H1 (cell line): ENCODE measurements at regions not wholly inside any gene's neighbourhood (a gene's known extent, or its start where the extent isn't known, plus 50 kb on each side); places are given as distances from the start of the nearest gene placed in this dataset.

Experiments used
- CBX8 ChIP-seq: fragments of 300-800, 300-1000 bp; sonication (generic); IDR thresholded peaks from 2 replicates; pipeline ENCODE4 v1.7.1; 2016; ENCODE audit warnings: low read depth, low read length, borderline replicate concordance
- JUND ChIP-seq: IDR thresholded peaks from 2 replicates; pipeline ENCODE4 v1.6.1; 2011; ENCODE audit warnings: mild to moderate bottlenecking, improper control_type of control experiment, low read length
- KDM5A ChIP-seq: fragments of 200-600 bp; IDR thresholded peaks from 2 replicates; pipeline ENCODE4 v1.7.1; 2012; ENCODE audit warnings: mild to moderate bottlenecking, low read length, inconsistent platforms, mixed read lengths
- RBBP5 ChIP-seq: IDR thresholded peaks from 2 replicates; pipeline ENCODE4 v1.7.1; 2012; ENCODE audit warnings: low read depth, mild to moderate bottlenecking, inconsistent platforms, low read length, moderate library complexity, borderline replicate concordance
- SIN3A ChIP-seq, 2 experiments: IDR thresholded peaks in 1 of 2; conservative IDR thresholded peaks in 1 of 2; 2 replicates each; pipeline ENCODE4 v1.6.1; 2011 to 2012; ENCODE audit warnings: low read length in 2 of 2, improper control_type of control experiment in 1 of 2, low read depth in 1 of 2, mild to moderate bottlenecking in 1 of 2
- TAF7 ChIP-seq: optimal IDR thresholded peaks from 2 replicates; pipeline ENCODE3; 2011; ENCODE audit warnings: low read depth, mild to moderate bottlenecking, inconsistent platforms, low read length, moderate library complexity, borderline replicate concordance

DNA sequence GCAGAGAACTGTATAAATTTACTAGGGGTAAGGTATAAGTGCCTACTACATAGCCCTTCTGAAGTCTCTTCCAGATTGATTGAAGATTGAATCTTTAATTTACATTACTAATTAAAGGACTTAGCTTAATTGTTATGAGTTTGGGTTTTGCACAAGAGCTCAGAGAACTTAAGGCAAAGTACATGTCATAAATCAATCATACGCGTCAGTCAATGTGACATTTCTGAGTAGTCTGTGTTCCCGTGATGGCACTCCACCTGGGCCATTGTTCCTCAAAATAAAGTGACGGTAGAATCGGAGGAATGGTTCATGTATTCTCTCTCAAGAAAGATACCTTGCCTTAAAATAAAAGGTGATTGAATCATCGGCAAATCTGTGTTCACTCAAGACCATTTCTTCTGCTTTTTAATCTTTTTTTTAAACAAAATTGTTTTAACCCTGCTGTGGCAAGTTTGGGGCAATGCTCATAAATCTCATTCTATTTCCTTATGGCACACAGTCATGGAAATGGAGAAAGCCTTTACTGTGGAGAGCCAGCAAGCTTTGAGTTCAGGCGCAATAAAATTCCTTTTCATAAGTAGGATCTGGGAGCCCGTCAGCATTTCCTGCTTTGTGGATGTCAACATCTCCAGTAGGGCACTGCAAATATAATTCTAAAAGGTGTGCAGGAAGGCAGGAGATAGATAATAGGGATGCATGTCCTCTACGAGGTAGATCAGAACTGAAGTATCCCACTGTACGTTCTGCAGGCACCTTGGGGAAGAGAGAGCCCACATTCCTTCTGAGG is 427.4 kb downstream of the GATA3 start (continued):
- TF ChIP-seq TAF7 (no peak), JUND (no peak), KDM5A (no peak), RBBP5 (no peak), SIN3A (conservative IDR thresholded peaks at IDR 0.05 in 1 of 2, IDR thresholded peaks at IDR 0.05 in 1 of 2; ENCODE audit: low read depth in 1 of 2, low read length in 2 of 2) (no peak), CBX8 (no peak)
